Mesendoderm (in vitro differentiated cells): ENCODE measurements at regions not wholly inside any gene's neighbourhood (a gene's known extent, or its start where the extent isn't known, plus 50 kb on each side); places are given as distances from the start of the nearest gene placed in this dataset.
A peak's percentile ranks its signal among the peaks of the same experiment; 100 is the strongest.

Source experiments
- DNase-seq: peaks from one replicate; pipeline ENCODE4 v3.0.0; 2013
- H2AK5ac ChIP-seq: 2 replicates; pipeline ENCODE4 v1.6.1; 2013; ENCODE audit warnings: low read length, inconsistent platforms
- H2BK120ac ChIP-seq: 2 replicates; pipeline ENCODE4 v1.6.1; 2013; ENCODE audit warnings: low read depth, mild to moderate bottlenecking, low read length, moderate library complexity, mixed read lengths
- H2BK15ac ChIP-seq: replicated peaks from 2 replicates; pipeline ENCODE4 v1.6.1; 2013; ENCODE audit warnings: low read depth, mild to moderate bottlenecking, moderate library complexity
- H2BK5ac ChIP-seq: 2 replicates; pipeline ENCODE4 v1.6.1; 2013; ENCODE audit warnings: low read length, inconsistent platforms
- H3K18ac ChIP-seq: 2 replicates; pipeline ENCODE4 v1.6.1; 2013; ENCODE audit warnings: mild to moderate bottlenecking, low read length, mixed read lengths
- H3K23ac ChIP-seq: one replicate; pipeline ENCODE4 v1.6.1; 2013; ENCODE audit warnings: low read length
- H3K27ac ChIP-seq: 2 replicates; pipeline ENCODE4 v1.5.1; 2013; ENCODE audit warnings: low read depth, mild to moderate bottlenecking, inconsistent platforms, low read length, moderate library complexity
- H3K27me3 ChIP-seq: 2 replicates; pipeline ENCODE4 v1.6.1; 2013; ENCODE audit warnings: low read length, control low read depth, mild to moderate bottlenecking, inconsistent platforms; ENCODE audit not compliant: insufficient read depth, poor library complexity
- H3K36me3 ChIP-seq: 2 replicates; pipeline ENCODE4 v1.6.1; 2013; ENCODE audit warnings: low read length, inconsistent platforms; ENCODE audit not compliant: control insufficient read depth, insufficient read depth
- H3K4ac ChIP-seq: one replicate; pipeline ENCODE4 v1.6.1; 2013; ENCODE audit warnings: low read depth, mild to moderate bottlenecking, low read length, moderate library complexity
- H3K4me1 ChIP-seq: 2 replicates; pipeline ENCODE4 v1.6.1; 2013; ENCODE audit warnings: low read depth, low read length, inconsistent platforms; ENCODE audit not compliant: control insufficient read depth
- H3K4me2 ChIP-seq: 2 replicates; pipeline ENCODE4 v1.6.1; 2013; ENCODE audit warnings: low read length
- H3K4me3 ChIP-seq: 2 replicates; pipeline ENCODE4 v1.5.1; 2013; ENCODE audit warnings: mild to moderate bottlenecking, low read length
- H3K56ac ChIP-seq: one replicate; pipeline ENCODE4 v1.6.1; 2013; ENCODE audit warnings: low read length
- H3K79me1 ChIP-seq: 2 replicates; pipeline ENCODE4 v1.6.1; 2013; ENCODE audit warnings: low read length, inconsistent platforms
- H3K79me2 ChIP-seq: 2 replicates; pipeline ENCODE4 v1.6.1; 2013; ENCODE audit warnings: mild to moderate bottlenecking, low read length; ENCODE audit not compliant: control insufficient read depth, insufficient read depth
- H3K9ac ChIP-seq: 2 replicates; pipeline ENCODE4 v1.6.1; 2013; ENCODE audit warnings: low read length, inconsistent platforms
- H4K5ac ChIP-seq: one replicate; pipeline ENCODE4 v1.6.1; 2013; ENCODE audit warnings: low read length
- H4K8ac ChIP-seq: one replicate; pipeline ENCODE4 v1.6.1; 2013; ENCODE audit warnings: low read depth, mild to moderate bottlenecking, control low read depth, low read length, moderate library complexity
- WGBS: extraction: QIAGEN DNeasy Blood & Tissue Kit; methylation state at CpG from one replicate; pipeline ENCODE4 v1.1.7; 2013; ENCODE audit warnings: low lambda C conversion rate, missing lambda C conversion rate; ENCODE audit not compliant: insufficient coverage; ENCODE audit errors: extremely low coverage; 5-methylcytosine and 5-hydroxymethylcytosine counted together

- H2BK5ac ChIP-seq: no peak overlapping the region
- H3K56ac ChIP-seq: no peak overlapping the region
- H3K79me2 ChIP-seq: no peaks in the 10 kb centered on the region
- H3K36me3 ChIP-seq: no peaks in the 10 kb centered on the region
- no peaks in the 10 kb centered on the region for H3K4me1 ChIP-seq
- no peak overlapping the region for H4K5ac ChIP-seq
- H2AK5ac ChIP-seq: no peak overlapping the region
- H3K4me3 ChIP-seq: no peak overlapping the region
- no peak overlapping the region for H4K8ac ChIP-seq
- H3K27me3 ChIP-seq: no peaks in the 10 kb centered on the region
- H3K9ac ChIP-seq: no peak overlapping the region
- no peak overlapping the region for H3K23ac ChIP-seq
- WGBS: no CpG with 5 or more reads among the region's 2 CpGs
- no peak overlapping the region for H2BK120ac ChIP-seq
- no peak overlapping the region for H3K27ac ChIP-seq
- no peaks in the 10 kb centered on the region for H3K79me1 ChIP-seq
- no peak for DNase-seq
- H3K4ac ChIP-seq: no peak overlapping the region
- no peak overlapping the region for H3K18ac ChIP-seq
- H2BK15ac ChIP-seq: no peak overlapping the region
- H3K4me2 ChIP-seq: no peak overlapping the region
These were observed 257.7 kb downstream of the BAMBI start for GRCh38 chr10:28935061-28935460.

GRCh38 chr10:28937959-28938358, 260.6 kb downstream of the BAMBI start:
- no peaks in the 10 kb centered on the region for H3K27me3 ChIP-seq
- H2BK5ac ChIP-seq: no peak overlapping the region
- no peak overlapping the region for H2AK5ac ChIP-seq
- no peak overlapping the region for H3K4ac ChIP-seq
- H3K79me2 ChIP-seq: no peaks in the 10 kb centered on the region
- no peak overlapping the region for H3K9ac ChIP-seq
- H3K18ac ChIP-seq: no peak overlapping the region
- H3K56ac ChIP-seq: no peak overlapping the region
- no peaks in the 10 kb centered on the region for H3K36me3 ChIP-seq
- H3K79me1 ChIP-seq: no peaks in the 10 kb centered on the region
- no peak overlapping the region for H2BK15ac ChIP-seq
- no peak overlapping the region for H4K5ac ChIP-seq
- H2BK120ac ChIP-seq: no peak overlapping the region
- no peak overlapping the region for H3K23ac ChIP-seq
- no peak overlapping the region for H3K27ac ChIP-seq
- no peak overlapping the region for H3K4me2 ChIP-seq
- no peak overlapping the region for H3K4me3 ChIP-seq
- no CpG with 5 or more reads among the region's 7 CpGs for WGBS
- no peak for DNase-seq
- no peak overlapping the region for H4K8ac ChIP-seq
- H3K4me1 ChIP-seq: no peaks in the 10 kb centered on the region

- Histone ChIP-seq H3K79me2 (no peaks in the 10 kb centered on the region), H3K23ac (no peak overlapping the region), H3K27ac (no peak overlapping the region), H4K5ac (no peak overlapping the region), H2BK120ac (no peak overlapping the region), H3K4ac (no peak overlapping the region), H2AK5ac (no peak overlapping the region), H3K4me2 (no peak overlapping the region), H3K4me1 (no peaks in the 10 kb centered on the region), H2BK15ac (no peak overlapping the region), H4K8ac (no peak overlapping the region), H3K56ac (no peak overlapping the region), H3K9ac (no peak overlapping the region), H3K36me3 (no peaks in the 10 kb centered on the region), H3K18ac (no peak overlapping the region), H3K27me3 (no peaks in the 10 kb centered on the region), H3K4me3 (no peak overlapping the region), H2BK5ac (no peak overlapping the region), H3K79me1 (no peaks in the 10 kb centered on the region)
- no peak for DNase-seq
- whole genome bisulfite sequencing: no CpG with 5 or more reads among the region's 1 CpG
These were observed 261.4 kb downstream of the BAMBI start for GRCh38 chr10:28938745-28939144.

DNA sequence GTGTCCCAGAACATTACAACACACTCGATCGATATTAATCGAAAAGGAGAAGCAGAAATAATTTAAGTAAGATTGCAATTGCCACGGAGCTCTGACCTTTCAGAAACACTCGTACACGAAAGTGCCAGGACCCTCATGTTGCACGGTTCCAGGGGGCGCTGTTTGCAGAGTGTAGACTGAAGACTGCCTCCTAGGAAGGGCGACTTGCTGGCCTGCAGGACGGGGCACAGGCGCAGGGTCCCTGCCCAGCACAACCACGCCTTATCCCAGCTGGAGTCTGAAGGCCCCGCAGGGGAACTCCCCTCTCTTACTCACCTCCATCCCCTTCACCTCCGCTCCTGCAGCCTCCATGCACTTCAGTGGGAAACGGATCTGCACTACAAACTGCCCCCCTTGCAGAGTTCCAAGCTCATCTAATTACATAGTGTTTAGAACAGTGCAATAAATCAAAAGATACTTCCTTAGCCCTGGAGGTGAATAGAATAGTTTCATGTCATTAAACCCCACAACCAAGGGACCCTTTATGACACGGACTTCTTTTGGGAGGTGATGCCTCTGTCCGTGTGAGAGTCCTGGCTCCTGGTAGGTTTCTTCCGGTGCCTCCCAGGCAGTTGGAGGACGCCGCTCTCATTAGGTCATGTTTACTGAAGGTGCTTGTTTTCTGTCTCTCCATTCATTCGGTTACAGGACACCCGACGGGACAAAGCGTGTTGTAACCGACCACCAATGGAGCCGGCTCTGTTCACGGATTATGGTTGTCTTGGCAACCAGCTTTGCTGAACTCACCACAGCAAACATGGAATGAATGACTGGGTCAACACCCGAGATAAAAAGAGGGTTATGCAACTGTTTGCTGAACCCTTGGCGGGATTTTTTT, 262.2 kb downstream of the BAMBI start:
- Histone ChIP-seq H3K4me3 (peak overlapping the region; percentile 13), H3K23ac (no peak overlapping the region), H3K79me1 (no peaks in the 10 kb centered on the region), H3K4me2 (peak overlapping the region; percentile 54), H3K79me2 (no peaks in the 10 kb centered on the region), H2BK5ac (no peak overlapping the region), H4K5ac (no peak overlapping the region), H3K4me1 (no peaks in the 10 kb centered on the region), H3K27ac (peak overlapping the region; percentile 15), H3K9ac (peak overlapping the region; percentile 23), H3K56ac (peak overlapping the region; percentile 72), H3K27me3 (no peaks in the 10 kb centered on the region), H3K18ac (peak overlapping the region; percentile 3), H3K4ac (no peak overlapping the region), H2BK15ac (no peak overlapping the region), H2BK120ac (no peak overlapping the region), H2AK5ac (no peak overlapping the region), H3K36me3 (no peaks in the 10 kb centered on the region), H4K8ac (no peak overlapping the region)
- no CpG with 5 or more reads among the region's 29 CpGs for WGBS
- peak; percentile 99 for DNase-seq

GRCh38 chr10:28940158-28940888, 263.0 kb downstream of the BAMBI start:
- Histone ChIP-seq H3K4me1 (no peaks in the 10 kb centered on the region), H3K18ac (no peak overlapping the region), H3K23ac (no peak overlapping the region), H3K79me1 (no peaks in the 10 kb centered on the region), H3K9ac (no peak overlapping the region), H3K36me3 (no peaks in the 10 kb centered on the region), H3K56ac (no peak overlapping the region), H2BK120ac (no peak overlapping the region), H2AK5ac (no peak overlapping the region), H3K79me2 (no peaks in the 10 kb centered on the region), H3K27me3 (no peaks in the 10 kb centered on the region), H2BK5ac (no peak overlapping the region), H4K8ac (no peak overlapping the region), H3K4ac (no peak overlapping the region), H3K4me3 (no peak overlapping the region), H3K27ac (no peak overlapping the region), H2BK15ac (peak overlapping the region; percentile 85), H3K4me2 (no peak overlapping the region), H4K5ac (no peak overlapping the region)
- whole genome bisulfite sequencing: no CpG with 5 or more reads among the region's 8 CpGs
- peak; percentile 26 for DNase-seq
